HEK293T (cell line): ENCODE measurements at regions not wholly inside any gene's neighbourhood (a gene's known extent, or its start where the extent isn't known, plus 50 kb on each side); places are given as distances from the start of the nearest gene placed in this dataset.

ENCODE experiments used
- CTBP1 ChIP-seq: fragments of 450-650 bp; IDR thresholded peaks from 2 replicates; pipeline ENCODE4 v1.6.1; 2016; ENCODE audit warnings: borderline replicate concordance
- TARDBP ChIP-seq: fragments of 450-650 bp; IDR thresholded peaks from 2 replicates; pipeline ENCODE4 v1.6.1; 2016

DNA sequence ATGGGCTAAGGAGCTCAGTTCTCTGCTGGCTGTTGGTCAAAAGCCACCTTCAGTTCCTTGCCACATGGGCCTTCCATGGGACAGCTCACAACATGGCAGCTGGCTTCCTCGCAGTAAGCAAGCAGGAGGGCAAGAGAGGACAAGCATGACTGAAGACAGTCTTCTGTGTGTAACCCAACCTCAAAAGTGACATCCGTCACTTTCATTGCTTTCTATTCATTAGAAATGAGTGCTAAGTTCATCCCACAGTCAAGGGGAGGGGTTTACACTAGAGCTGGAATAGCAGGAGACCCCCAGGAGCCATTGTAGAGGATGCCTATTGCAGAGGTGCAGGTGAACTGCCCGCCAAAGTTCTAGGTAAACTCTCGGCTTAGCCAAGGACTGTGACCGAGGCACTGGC, 163.3 kb downstream of the NUFIP1 start:
- no peak for TF ChIP-seq TARDBP
- no peak for TF ChIP-seq CTBP1
